Astrocyte (in vitro differentiated cells and primary cell): ENCODE measurements at regions not wholly inside any gene's neighbourhood (a gene's known extent, or its start where the extent isn't known, plus 50 kb on each side); places are given as distances from the start of the nearest gene placed in this dataset.
A peak's percentile ranks its signal among the peaks of the same experiment; 100 is the strongest.

Experiments
- DNase-seq: peaks from one replicate; pipeline ENCODE4 v3.0.0-alpha.2; 2010; ENCODE audit warnings: low read depth
- FAIRE-seq: peaks from 2 replicates; lab custom pipeline; 2011; peaks lifted over from hg19 to GRCh38; lab: Jason Lieb, UNC
- H2AFZ ChIP-seq: 2 replicates; pipeline ENCODE4 v1.6.0; 2012; ENCODE audit warnings: low read depth, low read length, inconsistent platforms
- H3K27ac ChIP-seq: 2 replicates; pipeline ENCODE4 v1.5.1; 2011; ENCODE audit warnings: low read depth, low read length, inconsistent platforms
- H3K27me3 ChIP-seq: 2 replicates; pipeline ENCODE4 v1.6.0; 2011; ENCODE audit warnings: low read length, inconsistent platforms; ENCODE audit not compliant: insufficient read depth
- H3K36me3 ChIP-seq: 2 replicates; pipeline ENCODE4 v1.5.1; 2011; ENCODE audit warnings: low read length, inconsistent platforms; ENCODE audit not compliant: insufficient read depth
- H3K4me1 ChIP-seq: 2 replicates; pipeline ENCODE4 v1.5.1; 2011; ENCODE audit warnings: low read length, inconsistent platforms; ENCODE audit not compliant: insufficient read depth
- H3K4me2 ChIP-seq: 2 replicates; pipeline ENCODE4 v1.6.0; 2012; ENCODE audit warnings: low read length, inconsistent platforms
- H3K4me3 ChIP-seq: 2 replicates; pipeline ENCODE4 v1.5.1; 2011; ENCODE audit warnings: low read depth, mild to moderate bottlenecking, low read length, inconsistent platforms; ENCODE audit not compliant: insufficient read depth
- H3K79me2 ChIP-seq: 2 replicates; pipeline ENCODE4 v1.6.0; 2012; ENCODE audit warnings: mild to moderate bottlenecking, low read length, inconsistent platforms; ENCODE audit not compliant: insufficient read depth
- H3K9ac ChIP-seq: 2 replicates; pipeline ENCODE4 v1.6.0; 2012; ENCODE audit warnings: mild to moderate bottlenecking, low read length, inconsistent platforms
- H3K9me3 ChIP-seq: 2 replicates; pipeline ENCODE4 v1.5.1; 2012; ENCODE audit warnings: low read depth, mild to moderate bottlenecking, low read length, inconsistent platforms; ENCODE audit not compliant: insufficient read depth
- H4K20me1 ChIP-seq: 2 replicates; pipeline ENCODE4 v1.6.0; 2012; ENCODE audit warnings: low read length, inconsistent platforms; ENCODE audit not compliant: insufficient read depth
- H3K27ac Mint-ChIP-seq: one replicate; pipeline ENCODE4 v1.8.0; 2021; ENCODE audit warnings: mild to moderate bottlenecking, mixed read lengths; ENCODE audit not compliant: unreplicated experiment
- H3K27me3 Mint-ChIP-seq: one replicate; pipeline ENCODE4 v1.8.0; 2021; ENCODE audit warnings: low read depth, mixed read lengths; ENCODE audit not compliant: unreplicated experiment
- H3K36me3 Mint-ChIP-seq: one replicate; pipeline ENCODE4 v1.8.0; 2021; ENCODE audit warnings: low read depth, mixed read lengths; ENCODE audit not compliant: unreplicated experiment
- H3K4me1 Mint-ChIP-seq: one replicate; pipeline ENCODE4 v1.8.0; 2021; ENCODE audit warnings: low read depth, mixed read lengths; ENCODE audit not compliant: unreplicated experiment
- H3K4me3 Mint-ChIP-seq: one replicate; pipeline ENCODE4 v1.8.0; 2021; ENCODE audit warnings: mild to moderate bottlenecking, moderate library complexity, mixed read lengths; ENCODE audit not compliant: unreplicated experiment
- H3K9me3 Mint-ChIP-seq: one replicate; pipeline ENCODE4 v1.8.0; 2021; ENCODE audit warnings: mild to moderate bottlenecking, mixed read lengths; ENCODE audit not compliant: unreplicated experiment
- CTCF ChIP-seq: IDR thresholded peaks from 2 replicates; pipeline ENCODE4 v1.5.1; 2011; ENCODE audit warnings: low read depth, mild to moderate bottlenecking, inconsistent platforms, low read length, moderate library complexity; ENCODE audit not compliant: insufficient read depth
- EZH2 ChIP-seq: IDR thresholded peaks from 2 replicates; pipeline ENCODE4 v1.6.1; 2012; ENCODE audit warnings: mild to moderate bottlenecking, low read length, inconsistent platforms; ENCODE audit not compliant: insufficient read depth

GRCh38 chr3:66095295-66096001, 56.7 kb upstream of the MAGI1 start:
- TF ChIP-seq EZH2, result no peak
- peaks cover 2% of the 10 kb centered on the region for H3K9me3 Mint-ChIP-seq
- H3K27ac ChIP-seq, result no peak overlapping the region
- peak; percentile 41 for FAIRE-seq
- no peaks in the 10 kb centered on the region for H3K9me3 ChIP-seq
- no peak overlapping the region for H3K4me3 ChIP-seq
- no peaks in the 10 kb centered on the region for H3K36me3 Mint-ChIP-seq
- H3K4me2 ChIP-seq, result no peak overlapping the region
- peaks cover 8% of the 10 kb centered on the region for H3K4me1 ChIP-seq
- H3K4me3 Mint-ChIP-seq, result no peak overlapping the region
- peaks cover 2% of the 10 kb centered on the region for H3K27me3 Mint-ChIP-seq
- no peaks in the 10 kb centered on the region for H4K20me1 ChIP-seq
- no peaks in the 10 kb centered on the region for H3K79me2 ChIP-seq
- H2AFZ ChIP-seq, result no peak overlapping the region
- no peak for DNase-seq
- no peak overlapping the region for H3K9ac ChIP-seq
- H3K27me3 ChIP-seq, result no peaks in the 10 kb centered on the region
- H3K27ac Mint-ChIP-seq, result no peak overlapping the region
- H3K36me3 ChIP-seq, result no peaks in the 10 kb centered on the region
- H3K4me1 Mint-ChIP-seq, result no peaks in the 10 kb centered on the region

- Histone ChIP-seq H3K27ac (no peak overlapping the region), H3K9me3 (no peaks in the 10 kb centered on the region), H3K27me3 (no peaks in the 10 kb centered on the region), H2AFZ (no peak overlapping the region), H3K4me2 (no peak overlapping the region), H3K79me2 (no peaks in the 10 kb centered on the region), H3K36me3 (no peaks in the 10 kb centered on the region), H3K4me1 (peaks cover 8% of the 10 kb centered on the region), H3K9ac (no peak overlapping the region), H4K20me1 (no peaks in the 10 kb centered on the region), H3K4me3 (no peak overlapping the region)
- no peak for DNase-seq
- Mint-ChIP-seq H3K4me1 (no peaks in the 10 kb centered on the region), H3K27me3 (peaks cover 8% of the 10 kb centered on the region), H3K27ac (no peak overlapping the region), H3K9me3 (peaks cover 2% of the 10 kb centered on the region), H3K36me3 (no peaks in the 10 kb centered on the region), H3K4me3 (no peak overlapping the region)
- TF ChIP-seq EZH2 (no peak), CTCF (no peak)
- no peak for FAIRE-seq
Measured at GRCh38 chr3:66093981-66094380, 55.3 kb upstream of the MAGI1 start.

- Histone ChIP-seq H3K4me2 (no peak overlapping the region), H3K4me1 (no peaks in the 10 kb centered on the region), H3K36me3 (no peaks in the 10 kb centered on the region), H3K9ac (no peak overlapping the region), H3K4me3 (no peak overlapping the region), H3K79me2 (no peaks in the 10 kb centered on the region), H4K20me1 (no peaks in the 10 kb centered on the region), H3K9me3 (no peaks in the 10 kb centered on the region), H3K27me3 (no peaks in the 10 kb centered on the region), H3K27ac (no peak overlapping the region), H2AFZ (no peak overlapping the region)
- no peak for FAIRE-seq
- no peaks in the 10 kb centered on the region for H3K4me1 Mint-ChIP-seq
- no peaks in the 10 kb centered on the region for H3K9me3 Mint-ChIP-seq
- no peak overlapping the region for H3K4me3 Mint-ChIP-seq
- H3K36me3 Mint-ChIP-seq, result no peaks in the 10 kb centered on the region
- TF ChIP-seq EZH2, result no peak
- no peak for TF ChIP-seq CTCF
- peaks cover 6% of the 10 kb centered on the region for H3K27me3 Mint-ChIP-seq
- no peak overlapping the region for H3K27ac Mint-ChIP-seq
- DNase-seq, result no peak
Measured at GRCh38 chr3:66092175-66092995, 53.7 kb upstream of the MAGI1 start.
